K562 (cell line): ENCODE measurements at regions not wholly inside any gene's neighbourhood (a gene's known extent, or its start where the extent isn't known, plus 50 kb on each side); places are given as distances from the start of the nearest gene placed in this dataset.

Source experiments
- ATAC-seq: fragments of 200-7000 bp; cut with Tn5 transposase; 3 replicates; pipeline ENCODE4 v1.9.1; 2020; ENCODE audit warnings: moderate library complexity
- BruUV-seq: library from RNA; stranded (reverse); fragments of 400-500 nt; replicated peaks from 2 replicates; lab custom pipeline; 2021; lab: Mats Ljungman, UMichigan
- CTCF ChIA-PET: fragments of 300-600 bp; formaldehyde crosslinking; extraction: SDS; loops from one replicate; lab custom pipeline; 2021; ENCODE audit warnings: low intra/inter-chr PET ratio; lab: Yijun Ruan, JAX
- POLR2A ChIA-PET: fragments of 300-600, 350-650 bp; sonication (Branson Sonifier 250); formaldehyde crosslinking; extraction: SDS; loops from one replicate; lab custom pipeline; 2021; ENCODE audit warnings: antibody characterized with exemption, inconsistent platforms; lab: Yijun Ruan, JAX
- DNase-seq, 4 experiments: peaks; one replicate each; pipeline versions ENCODE4 v3.0.0 to v3.0.0-alpha.2; 2011 to 2018; ENCODE audit warnings: low spot score in 3 of 4, mixed read lengths in 3 of 4; ENCODE audit errors: extremely low read depth in 1 of 4
- FAIRE-seq: peaks from 2 replicates; lab custom pipeline; 2011; peaks lifted over from hg19 to GRCh38; lab: Jason Lieb, UNC
- H2AFZ ChIP-seq: 2 replicates; pipeline ENCODE4 v1.6.0; 2011; ENCODE audit warnings: low read depth, low read length, control low read depth, inconsistent platforms
- H3K27ac ChIP-seq: fragments of 200-600 bp; 3 replicates; pipeline ENCODE4 v1.8.0; 2011; ENCODE audit warnings: low read depth, mild to moderate bottlenecking, control low read depth, inconsistent platforms, low read length, moderate library complexity, mixed read lengths; ENCODE audit errors: extremely low read depth
- H3K27me3 ChIP-seq, 2 experiments: fragments of 300-600 bp in 1 of 2; 2 replicates in 1 of 2; 3 replicates in 1 of 2; pipeline versions ENCODE4 v1.6.0 to v1.8.0; 2011; ENCODE audit warnings: inconsistent platforms in 2 of 2, low read length in 2 of 2, mild to moderate bottlenecking in 1 of 2, mixed read lengths in 1 of 2, moderate library complexity in 1 of 2; ENCODE audit not compliant: control insufficient read depth in 2 of 2, insufficient read depth in 2 of 2
- H3K36me3 ChIP-seq: fragments of 300-600 bp; 3 replicates; pipeline ENCODE4 v1.8.0; 2011; ENCODE audit warnings: mild to moderate bottlenecking, low read length, inconsistent platforms; ENCODE audit not compliant: control insufficient read depth, insufficient read depth
- H3K4me1 ChIP-seq, 2 experiments: fragments of 200-600 bp in 1 of 2; replicated peaks in 1 of 2; 2 replicates in 1 of 2; 3 replicates in 1 of 2; pipeline versions ENCODE4 v1.5.1 to v1.8.0; 2011; ENCODE audit warnings: inconsistent platforms in 2 of 2, low read length in 2 of 2, mild to moderate bottlenecking in 1 of 2, mixed read lengths in 1 of 2, moderate library complexity in 1 of 2; ENCODE audit not compliant: control insufficient read depth in 2 of 2, insufficient read depth in 2 of 2
- H3K4me2 ChIP-seq: 2 replicates; pipeline ENCODE4 v1.6.1; 2011; ENCODE audit warnings: low read length, control low read depth, inconsistent platforms, mixed read lengths; ENCODE audit not compliant: insufficient read depth
- H3K4me3 ChIP-seq: fragments of 200-600 bp; sonication (generic), shearing (Covaris generic); 2 replicates; pipeline ENCODE4 v1.5.1; 2016; ENCODE audit warnings: control low read depth, inconsistent platforms
- H3K79me2 ChIP-seq: fragments of 200-600 bp; 3 replicates; pipeline ENCODE4 v1.8.0; 2011; ENCODE audit warnings: low read length, inconsistent platforms; ENCODE audit not compliant: control insufficient read depth, insufficient read depth
- H3K9ac ChIP-seq, 2 experiments: 2 replicates each; pipeline versions ENCODE4 v1.6.0 to v1.6.1; 2011; ENCODE audit warnings: low read depth in 2 of 2, low read length in 2 of 2, control low read depth in 1 of 2, inconsistent platforms in 1 of 2, mild to moderate bottlenecking in 1 of 2, mixed read lengths in 1 of 2; ENCODE audit not compliant: insufficient read depth in 1 of 2
- H3K9me1 ChIP-seq: one replicate; pipeline ENCODE4 v1.6.0; 2011; ENCODE audit warnings: inconsistent platforms, mild to moderate bottlenecking, low read length, moderate library complexity; ENCODE audit not compliant: control insufficient read depth, insufficient read depth
- H3K9me3 ChIP-seq: replicated peaks from 2 replicates; pipeline ENCODE4 v1.5.1; 2011; ENCODE audit warnings: low read depth, low read length, inconsistent platforms; ENCODE audit not compliant: control insufficient read depth, insufficient read depth
- H4K20me1 ChIP-seq: replicated peaks from 2 replicates; pipeline ENCODE4 v1.6.1; 2011; ENCODE audit warnings: low read length, inconsistent platforms, mixed read lengths; ENCODE audit not compliant: control insufficient read depth, insufficient read depth
- COPS2 ChIP-seq: fragments of 450-650 bp; conservative IDR thresholded peaks from 2 replicates; pipeline ENCODE4 v1.6.1; 2016; ENCODE audit warnings: mild to moderate bottlenecking, moderate library complexity
- VEZF1 ChIP-seq: fragments of 200-800 bp; sonication (Bioruptor generic); IDR thresholded peaks from 2 replicates; pipeline ENCODE4 v1.6.1; 2017; ENCODE audit warnings: missing genetic modification characterization, missing compliant biosample characterization
- WGBS: fragments of 100-300 bp; shearing (Covaris generic); methylation state at CpG from one replicate; pipeline ENCODE4 v1.1.6; 2016; ENCODE audit warnings: low coverage, mixed read lengths; ENCODE audit not compliant: insufficient coverage; ENCODE audit errors: missing lambda C conversion rate; 5-methylcytosine and 5-hydroxymethylcytosine counted together
- in situ Hi-C: fragments of 300-500 bp; cut with MboI; formaldehyde crosslinking; loops from 4 replicates; pipeline ENCODE4 v1.15.0; 2018; ENCODE audit warnings: inconsistent platforms, mixed read lengths
- intact Hi-C: fragments of 100-400 bp; cut with micrococcal nuclease; formaldehyde crosslinking; loops from 2 replicates; pipeline ENCODE4 v1.14.2; 2022

GRCh38 chr6:144646093-144647056 is 361.2 kb downstream of the UTRN start:
- no peak for FAIRE-seq
- H3K36me3 ChIP-seq, result no peaks in the 10 kb centered on the region
- TF ChIP-seq COPS2, result no peak
- 0 out of 2 replicates have a peak, but pooled peaks have one; percentile 5 for TF ChIP-seq VEZF1 (CRISPR knock-in tag)
- 23% methylated on average over 4 of the region's 4 CpGs for WGBS
- intact Hi-C loops, result loop anchor here (5.0 kb wide), 1 partner anchor 286 kb away; no protein-coding TSS in a partner anchor
- H3K27me3 ChIP-seq, result no peaks in the 10 kb centered on the region
- no peaks in the 10 kb centered on the region for H3K9me1 ChIP-seq
- no peak overlapping the region for H2AFZ ChIP-seq
- no peak for ATAC-seq
- H3K9me3 ChIP-seq, result no peaks in the 10 kb centered on the region
- no peaks in the 10 kb centered on the region for H3K4me1 ChIP-seq
- no peaks in the 10 kb centered on the region for H3K79me2 ChIP-seq
- H3K4me3 ChIP-seq, result no peak overlapping the region
- no peak overlapping the region for H3K9ac ChIP-seq
- no peak overlapping the region for H3K4me2 ChIP-seq
- CTCF ChIA-PET, result no interaction called here
- DNase-seq, result no peak
- H4K20me1 ChIP-seq, result no peaks in the 10 kb centered on the region
- POLR2A ChIA-PET, result no interaction called here
- H3K27ac ChIP-seq, result no peak overlapping the region
- in situ Hi-C loops, result no loop called here
- BruUV-seq, result no TSS peak
